Nephron (organoid): ENCODE measurements at regions not wholly inside any gene's neighbourhood (a gene's known extent, or its start where the extent isn't known, plus 50 kb on each side); places are given as distances from the start of the nearest gene placed in this dataset.

Experiments used
- H3K27ac Mint-ChIP-seq, 3 experiments: 2 replicates each; pipeline ENCODE4 v1.8.0; 2020; ENCODE audit warnings: mixed read lengths in 3 of 3, mild to moderate bottlenecking in 2 of 3, moderate library complexity in 1 of 3
- H3K27me3 Mint-ChIP-seq: 2 replicates; pipeline ENCODE4 v1.8.0; 2021; ENCODE audit warnings: low read depth, mild to moderate bottlenecking, moderate library complexity, mixed read lengths
- H3K36me3 Mint-ChIP-seq: 2 replicates; pipeline ENCODE4 v1.8.0; 2020; ENCODE audit warnings: low read depth, mixed read lengths
- H3K4me1 Mint-ChIP-seq: 2 replicates; pipeline ENCODE4 v1.8.0; 2020; ENCODE audit warnings: mixed read lengths
- H3K4me3 Mint-ChIP-seq, 3 experiments: 2 replicates each; pipeline ENCODE4 v1.8.0; 2020; ENCODE audit warnings: mild to moderate bottlenecking in 3 of 3, mixed read lengths in 3 of 3, moderate library complexity in 2 of 3
- H3K9me3 Mint-ChIP-seq: 2 replicates; pipeline ENCODE4 v1.8.0; 2020; ENCODE audit warnings: mixed read lengths
- TF ChIP-seq, protein P1 (sequence below), 3 experiments: fragments of 200-600 bp; sonication (generic); IDR thresholded peaks; one replicate each; pipeline ENCODE4 v1.5.0; 2021; ENCODE audit warnings: antibody characterized with exemption in 3 of 3; ENCODE audit not compliant: unreplicated experiment in 3 of 3

DNA sequence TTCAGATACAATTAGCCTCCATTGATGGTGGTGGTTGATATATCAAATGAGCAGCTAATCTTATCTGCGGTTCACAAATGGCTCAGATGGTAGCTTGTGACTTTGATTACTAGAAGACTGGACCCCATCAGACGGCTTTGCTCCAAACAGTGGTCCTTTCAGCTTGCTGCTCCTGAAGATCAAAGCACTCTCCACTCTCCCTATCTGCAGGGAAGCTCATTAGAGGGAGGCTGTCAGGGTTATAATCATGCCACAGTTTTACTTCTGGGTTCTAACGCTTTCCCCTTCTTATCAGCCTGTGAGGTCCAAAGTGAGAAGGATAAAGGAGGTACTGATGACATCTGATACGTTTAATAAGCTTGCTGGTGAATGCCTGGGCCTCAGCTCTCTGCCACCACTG, 247.1 kb upstream of the NT5C1B start:
- Mint-ChIP-seq H3K9me3 (no peaks in the 10 kb centered on the region), H3K4me3 (no peak overlapping the region)

DNA sequence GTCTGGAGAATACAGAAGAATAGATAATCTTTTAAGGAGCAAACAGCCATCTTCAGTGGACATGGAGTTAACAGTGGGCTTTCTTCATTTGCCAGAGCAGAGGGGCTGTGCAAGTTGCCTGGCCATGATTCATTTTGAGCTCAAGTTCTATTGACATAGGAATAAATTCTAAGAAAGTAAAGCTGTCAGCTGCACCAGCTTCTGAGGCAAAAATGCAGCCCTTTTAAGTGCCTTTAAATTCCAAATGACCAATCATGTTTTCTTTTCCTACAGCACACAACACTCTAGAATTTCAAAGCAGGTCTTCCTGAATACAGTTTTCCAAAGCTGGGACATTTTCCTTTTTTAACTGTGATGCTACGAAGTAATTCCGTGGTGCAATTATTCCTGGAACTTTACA, 246.4 kb upstream of the NT5C1B start:
- H3K4me1 Mint-ChIP-seq = peaks cover 53% of the 10 kb centered on the region
- H3K36me3 Mint-ChIP-seq = no peaks in the 10 kb centered on the region
- no peak overlapping the region for H3K4me3 Mint-ChIP-seq
- H3K27ac Mint-ChIP-seq = peak overlapping the region in 1 of 3 experiments; percentile 11
- no peaks in the 10 kb centered on the region for H3K9me3 Mint-ChIP-seq
- H3K27me3 Mint-ChIP-seq = peaks cover 19% of the 10 kb centered on the region
- TF ChIP-seq, protein P1, sequence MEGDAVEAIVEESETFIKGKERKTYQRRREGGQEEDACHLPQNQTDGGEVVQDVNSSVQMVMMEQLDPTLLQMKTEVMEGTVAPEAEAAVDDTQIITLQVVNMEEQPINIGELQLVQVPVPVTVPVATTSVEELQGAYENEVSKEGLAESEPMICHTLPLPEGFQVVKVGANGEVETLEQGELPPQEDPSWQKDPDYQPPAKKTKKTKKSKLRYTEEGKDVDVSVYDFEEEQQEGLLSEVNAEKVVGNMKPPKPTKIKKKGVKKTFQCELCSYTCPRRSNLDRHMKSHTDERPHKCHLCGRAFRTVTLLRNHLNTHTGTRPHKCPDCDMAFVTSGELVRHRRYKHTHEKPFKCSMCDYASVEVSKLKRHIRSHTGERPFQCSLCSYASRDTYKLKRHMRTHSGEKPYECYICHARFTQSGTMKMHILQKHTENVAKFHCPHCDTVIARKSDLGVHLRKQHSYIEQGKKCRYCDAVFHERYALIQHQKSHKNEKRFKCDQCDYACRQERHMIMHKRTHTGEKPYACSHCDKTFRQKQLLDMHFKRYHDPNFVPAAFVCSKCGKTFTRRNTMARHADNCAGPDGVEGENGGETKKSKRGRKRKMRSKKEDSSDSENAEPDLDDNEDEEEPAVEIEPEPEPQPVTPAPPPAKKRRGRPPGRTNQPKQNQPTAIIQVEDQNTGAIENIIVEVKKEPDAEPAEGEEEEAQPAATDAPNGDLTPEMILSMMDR (IDR thresholded peaks at IDR 0.05; ENCODE audit: unreplicated experiment in 3 of 3) = no peak

More for the DNA sequence above, 247.1 kb upstream of the NT5C1B start:
- Mint-ChIP-seq H3K36me3 (no peaks in the 10 kb centered on the region), H3K27ac (no peak overlapping the region), H3K27me3 (peaks cover 19% of the 10 kb centered on the region), H3K4me1 (peaks cover 47% of the 10 kb centered on the region)
- TF ChIP-seq, protein P1 (IDR thresholded peaks at IDR 0.05; ENCODE audit: unreplicated experiment in 3 of 3) = no peak

DNA sequence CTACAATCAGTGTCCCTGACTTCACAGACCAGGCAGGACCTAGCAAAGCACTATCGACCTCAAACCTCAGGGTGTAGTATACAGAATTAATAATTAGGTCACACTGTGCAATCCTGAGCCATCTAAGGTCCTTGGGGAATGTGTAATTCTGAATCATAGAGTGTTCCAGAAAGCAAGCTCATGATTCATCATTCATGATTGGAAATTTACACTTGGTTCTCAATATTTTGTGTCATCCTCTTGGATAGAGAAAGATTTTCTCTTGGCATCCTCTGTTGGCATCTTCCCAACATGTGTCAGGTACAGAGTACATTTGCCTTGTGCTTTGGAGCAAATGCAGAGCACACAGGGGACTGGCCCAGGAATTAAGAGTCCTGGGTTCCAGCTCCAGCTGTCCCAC, 245.0 kb upstream of the NT5C1B start:
- peaks cover 65% of the 10 kb centered on the region for H3K4me1 Mint-ChIP-seq
- H3K4me3 Mint-ChIP-seq = no peak overlapping the region
- TF ChIP-seq, protein P1 (IDR thresholded peaks at IDR 0.05; ENCODE audit: unreplicated experiment in 3 of 3) = no peak
- H3K27ac Mint-ChIP-seq = no peak overlapping the region
- H3K36me3 Mint-ChIP-seq = no peaks in the 10 kb centered on the region
- no peaks in the 10 kb centered on the region for H3K9me3 Mint-ChIP-seq
- peaks cover 19% of the 10 kb centered on the region for H3K27me3 Mint-ChIP-seq

DNA sequence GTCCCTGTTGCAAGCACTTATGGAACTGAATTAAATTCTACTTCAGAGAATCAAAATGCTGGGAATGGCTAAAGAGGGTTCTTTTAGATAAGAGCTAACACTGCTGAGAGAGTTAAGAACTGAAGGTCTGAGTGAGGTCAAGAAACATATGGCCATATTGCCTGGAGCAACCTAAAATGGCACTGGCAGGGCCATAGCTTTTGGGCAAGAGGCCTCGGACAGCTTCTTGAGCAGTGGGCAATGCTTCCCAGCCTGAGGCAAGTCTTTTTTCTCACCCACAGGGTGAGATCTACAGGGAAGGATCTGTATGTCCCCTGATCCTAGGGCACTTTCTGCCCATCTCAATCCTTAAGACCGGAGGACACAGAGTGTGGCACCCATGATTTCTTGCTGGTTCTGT, 244.6 kb upstream of the NT5C1B start:
- H3K9me3 Mint-ChIP-seq = no peaks in the 10 kb centered on the region
- H3K36me3 Mint-ChIP-seq = no peaks in the 10 kb centered on the region
- H3K4me1 Mint-ChIP-seq = peaks cover 69% of the 10 kb centered on the region
- no peak overlapping the region for H3K27ac Mint-ChIP-seq
- TF ChIP-seq, protein P1 (IDR thresholded peaks at IDR 0.05; ENCODE audit: unreplicated experiment in 3 of 3) = no peak
- no peak overlapping the region for H3K4me3 Mint-ChIP-seq
- peaks cover 19% of the 10 kb centered on the region for H3K27me3 Mint-ChIP-seq

DNA sequence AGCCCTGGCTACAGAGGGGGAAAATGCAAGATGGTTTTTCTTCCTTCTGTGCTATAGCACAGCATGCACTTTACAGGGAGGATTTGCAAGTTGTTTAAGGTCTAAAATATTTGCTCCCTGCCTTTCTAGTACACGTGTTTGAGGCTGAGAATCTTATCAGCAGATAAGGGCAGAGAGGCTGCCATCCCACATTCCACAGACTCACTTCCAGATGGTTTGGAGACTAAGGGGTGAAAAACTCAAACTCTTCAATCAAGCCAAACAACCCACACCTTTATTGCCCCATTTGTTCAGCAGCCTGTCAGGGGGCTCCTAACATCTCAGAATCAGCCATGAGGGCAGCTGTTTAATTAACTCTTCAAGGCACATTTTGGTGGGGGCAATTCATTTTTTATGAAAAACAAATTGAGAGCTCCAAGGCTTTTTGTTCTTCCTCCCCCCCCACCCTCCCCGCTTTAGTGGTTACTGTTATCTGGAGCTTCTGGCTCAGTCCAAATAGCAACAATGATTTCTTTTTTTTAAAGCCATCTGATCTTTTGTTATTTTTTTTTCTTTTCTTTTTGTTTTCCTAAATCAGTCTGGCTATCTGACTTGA, 242.6 kb upstream of the NT5C1B start:
- no peak overlapping the region for H3K4me3 Mint-ChIP-seq
- peak overlapping the region in 1 of 3 experiments; percentile 68 for H3K27ac Mint-ChIP-seq
- no peaks in the 10 kb centered on the region for H3K9me3 Mint-ChIP-seq
- H3K4me1 Mint-ChIP-seq = peaks cover 56% of the 10 kb centered on the region
- H3K27me3 Mint-ChIP-seq = peaks cover 19% of the 10 kb centered on the region
- TF ChIP-seq, protein P1 (IDR thresholded peaks at IDR 0.05; ENCODE audit: unreplicated experiment in 3 of 3) = no peak
- no peaks in the 10 kb centered on the region for H3K36me3 Mint-ChIP-seq

DNA sequence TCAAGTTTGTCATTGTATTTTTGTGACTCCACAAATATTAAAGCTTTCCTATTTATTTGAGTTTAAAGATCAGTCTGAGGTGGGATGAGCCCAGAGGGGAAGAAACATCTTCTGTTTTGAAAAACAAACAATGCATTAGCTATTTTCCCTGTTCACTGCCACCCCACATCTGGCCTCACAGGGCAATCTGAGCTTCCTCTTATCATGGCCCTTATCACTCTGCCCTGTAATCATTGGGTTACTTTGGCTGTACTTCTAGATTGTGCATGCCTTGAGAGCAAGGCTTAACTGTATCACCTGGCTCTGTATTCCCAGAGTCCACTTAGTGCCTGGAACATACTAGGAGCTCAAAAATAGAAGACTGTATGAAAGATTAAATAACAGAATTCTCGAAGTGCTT, 241.6 kb upstream of the NT5C1B start:
- no peaks in the 10 kb centered on the region for H3K9me3 Mint-ChIP-seq

More for the DNA sequence above, 241.6 kb upstream of the NT5C1B start:
- TF ChIP-seq, protein P1 (IDR thresholded peaks at IDR 0.05; ENCODE audit: unreplicated experiment in 3 of 3) = no peak
- H3K4me3 Mint-ChIP-seq = no peak overlapping the region
- peaks cover 54% of the 10 kb centered on the region for H3K4me1 Mint-ChIP-seq
- peaks cover 19% of the 10 kb centered on the region for H3K27me3 Mint-ChIP-seq
- no peak overlapping the region for H3K27ac Mint-ChIP-seq
- H3K36me3 Mint-ChIP-seq = no peaks in the 10 kb centered on the region
